Endothelial cell of umbilical vein (primary cell): ENCODE measurements at regions not wholly inside any gene's neighbourhood (a gene's known extent, or its start where the extent isn't known, plus 50 kb on each side); places are given as distances from the start of the nearest gene placed in this dataset.

Experiments used
- BruUV-seq: library from RNA; stranded (reverse); fragments of 400-500 nt; replicated peaks from 2 replicates; lab custom pipeline; 2021; lab: Mats Ljungman, UMichigan
- CTCF ChIA-PET: fragments of 300-600, 350-600 bp; sonication (Branson Sonifier 250); formaldehyde crosslinking; loops from one replicate; lab custom pipeline; 2021; ENCODE audit warnings: antibody characterized with exemption, inconsistent platforms; lab: Charles Lee
- POLR2A ChIA-PET: fragments of 300-600, 350-600 bp; sonication (Branson Sonifier 250); formaldehyde crosslinking; loops from one replicate; lab custom pipeline; 2021; ENCODE audit warnings: antibody characterized with exemption, inconsistent platforms; lab: Charles Lee
- DNase-seq: peaks from one replicate; pipeline ENCODE4 v3.0.0-alpha.2; 2011; ENCODE audit warnings: low read depth, low spot score
- FAIRE-seq: peaks from 2 replicates; lab custom pipeline; 2011; peaks lifted over from hg19 to GRCh38; lab: Jason Lieb, UNC
- H2AFZ ChIP-seq: 2 replicates; pipeline ENCODE4 v1.6.0; 2012; ENCODE audit warnings: low read depth, low read length, control low read depth, inconsistent platforms
- H3K27ac ChIP-seq: 2 replicates; pipeline ENCODE4 v1.5.1; 2011; ENCODE audit warnings: low read depth, mild to moderate bottlenecking, control low read depth, low read length, moderate library complexity; ENCODE audit not compliant: insufficient read depth
- H3K27me3 ChIP-seq, 2 experiments: 2 replicates each; pipeline versions ENCODE4 v1.6.0 to v1.6.1; 2011; ENCODE audit warnings: low read length in 2 of 2, mixed read lengths in 1 of 2; ENCODE audit not compliant: control insufficient read depth in 2 of 2, insufficient read depth in 2 of 2
- H3K36me3 ChIP-seq, 2 experiments: 2 replicates in 1 of 2; 3 replicates in 1 of 2; pipeline ENCODE4 v1.5.1; 2011; ENCODE audit warnings: low read length in 2 of 2, mild to moderate bottlenecking in 1 of 2, moderate library complexity in 1 of 2; ENCODE audit not compliant: control insufficient read depth in 2 of 2, insufficient read depth in 2 of 2; ENCODE audit errors: extremely low read depth in 1 of 2
- H3K4me1 ChIP-seq: 3 replicates; pipeline ENCODE4 v1.5.1; 2011; ENCODE audit warnings: mild to moderate bottlenecking, low read length; ENCODE audit not compliant: control insufficient read depth, insufficient read depth; ENCODE audit errors: extremely low read depth
- H3K4me2 ChIP-seq: 2 replicates; pipeline ENCODE4 v1.6.1; 2011; ENCODE audit warnings: low read length, control low read depth, mixed read lengths; ENCODE audit not compliant: insufficient read depth
- H3K4me3 ChIP-seq, 3 experiments: fragments of 200-600 bp in 1 of 3; sonication (generic), shearing (Covaris generic) in 1 of 3; replicated peaks in 1 of 3; 2 replicates each; pipeline ENCODE4 v1.5.1; 2011 to 2016; ENCODE audit warnings: control low read depth in 3 of 3, low read length in 3 of 3, mild to moderate bottlenecking in 2 of 3, inconsistent platforms in 1 of 3, low read depth in 1 of 3, moderate library complexity in 1 of 3; ENCODE audit not compliant: insufficient read depth in 1 of 3
- H3K79me2 ChIP-seq: 2 replicates; pipeline ENCODE4 v1.6.0; 2012; ENCODE audit warnings: low read length, inconsistent platforms; ENCODE audit not compliant: control insufficient read depth, insufficient read depth
- H3K9ac ChIP-seq: replicated peaks from 2 replicates; pipeline ENCODE3; 2011; ENCODE audit warnings: low read length, control low read depth; ENCODE audit not compliant: insufficient read depth; ENCODE audit errors: extremely low read depth
- H3K9me1 ChIP-seq: replicated peaks from 3 replicates; pipeline ENCODE4 v1.6.0; 2011; ENCODE audit warnings: mild to moderate bottlenecking, low read length; ENCODE audit not compliant: control insufficient read depth, insufficient read depth; ENCODE audit errors: extremely low read depth
- H3K9me3 ChIP-seq: replicated peaks from 2 replicates; pipeline ENCODE4 v1.5.1; 2012; ENCODE audit warnings: low read length, inconsistent platforms; ENCODE audit not compliant: control insufficient read depth, insufficient read depth
- H4K20me1 ChIP-seq: replicated peaks from 2 replicates; pipeline ENCODE3; 2011; ENCODE audit warnings: mild to moderate bottlenecking, low read length; ENCODE audit not compliant: control insufficient read depth, insufficient read depth; ENCODE audit errors: extremely low read depth
- EZH2 ChIP-seq: IDR thresholded peaks from 2 replicates; pipeline ENCODE4 v1.6.1; 2012; ENCODE audit warnings: borderline replicate concordance, low read depth, mild to moderate bottlenecking, moderate library complexity, low read length, inconsistent platforms; ENCODE audit not compliant: severe bottlenecking
- FOS ChIP-seq: IDR thresholded peaks from 2 replicates; pipeline ENCODE4 v1.6.1; 2011; ENCODE audit warnings: mild to moderate bottlenecking, low read length, moderate library complexity, borderline replicate concordance; ENCODE audit not compliant: insufficient read depth
- GATA2 ChIP-seq: IDR thresholded peaks from 2 replicates; pipeline ENCODE4 v1.7.0; 2011; ENCODE audit warnings: low read depth, mild to moderate bottlenecking, moderate library complexity, mixed read lengths, low read length; ENCODE audit not compliant: insufficient read length, insufficient read depth
- JUN ChIP-seq: IDR thresholded peaks from 2 replicates; pipeline ENCODE4 v1.6.1; 2011; ENCODE audit warnings: borderline replicate concordance, low read depth; ENCODE audit not compliant: insufficient read length, insufficient read depth
- MAX ChIP-seq: IDR thresholded peaks from 2 replicates; pipeline ENCODE4 v1.6.1; 2011; ENCODE audit not compliant: insufficient read depth, insufficient read length
- MYC ChIP-seq: IDR thresholded peaks from one replicate; pipeline ENCODE4 v1.6.1; 2011; ENCODE audit warnings: mild to moderate bottlenecking, low read depth, low read length
- POLR2A ChIP-seq: IDR thresholded peaks from 2 replicates; pipeline ENCODE4 v1.6.1; 2012; ENCODE audit warnings: low read depth, mild to moderate bottlenecking, control low read depth, low read length
- POLR2AphosphoS5 ChIP-seq: IDR thresholded peaks from 2 replicates; pipeline ENCODE4 v1.6.1; 2012; ENCODE audit warnings: low read depth, mild to moderate bottlenecking, control low read depth, low read length, moderate library complexity; ENCODE audit not compliant: insufficient read depth
- dilution Hi-C: fragments of 300-500 bp; cut with MboI; formaldehyde crosslinking; loops from one replicate; pipeline ENCODE4 v1.15.0; 2019; ENCODE audit warnings: low sequenced_read_pairs; ENCODE audit not compliant: extremely low pct_ligation_motif_present
- intact Hi-C: fragments of 100-400 bp; cut with micrococcal nuclease; formaldehyde crosslinking; loops from one replicate; pipeline ENCODE4 v1.10.0; 2022
- TF ChIP-seq, protein P1 (sequence below), 2 donors: IDR thresholded peaks; 1 replicate in 1 of 2; 2 replicates in 1 of 2; pipeline ENCODE4 v1.5.1; 2011; ENCODE audit warnings: low read length in 2 of 2, mild to moderate bottlenecking in 2 of 2, moderate library complexity in 2 of 2, control low read depth in 1 of 2, inconsistent platforms in 1 of 2, low read depth in 1 of 2; ENCODE audit not compliant: insufficient read depth in 1 of 2; ENCODE audit errors: extremely low read depth in 1 of 2

DNA sequence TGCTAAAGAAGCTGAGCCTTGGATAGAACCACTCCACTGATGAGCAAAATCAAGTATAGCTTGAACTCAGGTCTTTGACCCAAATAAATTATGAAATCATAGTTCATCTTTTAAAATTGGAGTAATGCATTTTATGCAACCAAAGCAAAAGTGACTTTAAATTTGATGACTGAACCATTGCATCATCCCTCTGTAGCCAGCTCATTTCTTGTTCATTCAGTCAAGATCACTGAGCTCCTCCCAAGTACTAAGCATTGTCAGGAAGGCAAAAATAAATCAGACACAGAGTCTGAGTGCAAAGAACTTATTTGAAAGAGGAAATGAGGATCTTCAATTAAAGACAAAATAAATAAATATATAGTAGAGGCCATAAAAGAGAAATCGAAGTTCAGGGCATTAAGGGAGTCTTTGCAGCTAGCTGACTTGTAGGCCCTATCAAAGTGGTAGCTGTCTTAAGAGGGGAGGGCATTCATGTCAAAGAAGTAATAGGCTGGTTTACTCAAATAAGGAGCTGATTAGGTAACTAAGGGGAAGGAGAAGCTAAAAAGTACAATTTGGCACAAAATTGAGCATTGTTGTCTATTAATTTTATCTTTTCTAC lies 411.8 kb downstream of the MTX2 start:
- dilution Hi-C loops (no loop called here), intact Hi-C loops (no loop called here)
- DNase-seq = no peak
- H3K4me3 ChIP-seq = no peak overlapping the region
- no peak overlapping the region for H3K4me2 ChIP-seq
- no peak overlapping the region for H3K9ac ChIP-seq
- no peak for FAIRE-seq
- BruUV-seq = no TSS peak
- POLR2A ChIA-PET = no interaction called here
- H3K9me3 ChIP-seq = no peaks in the 10 kb centered on the region
- no peaks in the 10 kb centered on the region for H3K4me1 ChIP-seq
- no peaks in the 10 kb centered on the region for H3K9me1 ChIP-seq
- CTCF ChIA-PET = interaction anchor here (0.7 to 2.2 kb wide), 6 partner anchors 8 to 29 kb away, joined by 3 to 12 read pairs (median 4); no protein-coding TSS in a partner anchor
- peaks cover 16 to 17% of the 10 kb centered on the region in 2 experiments for H3K27me3 ChIP-seq
- no peaks in the 10 kb centered on the region for H4K20me1 ChIP-seq
- no peaks in the 10 kb centered on the region for H3K79me2 ChIP-seq
- no peak overlapping the region for H3K27ac ChIP-seq
- H2AFZ ChIP-seq = no peak overlapping the region
- H3K36me3 ChIP-seq = no peaks in the 10 kb centered on the region
- TF ChIP-seq GATA2 = no peak
- TF ChIP-seq POLR2A = no peak
- TF ChIP-seq EZH2 = no peak
- TF ChIP-seq MAX = no peak
- no peak for TF ChIP-seq JUN
- TF ChIP-seq MYC = no peak
- TF ChIP-seq POLR2AphosphoS5 = no peak
- TF ChIP-seq, protein P1, sequence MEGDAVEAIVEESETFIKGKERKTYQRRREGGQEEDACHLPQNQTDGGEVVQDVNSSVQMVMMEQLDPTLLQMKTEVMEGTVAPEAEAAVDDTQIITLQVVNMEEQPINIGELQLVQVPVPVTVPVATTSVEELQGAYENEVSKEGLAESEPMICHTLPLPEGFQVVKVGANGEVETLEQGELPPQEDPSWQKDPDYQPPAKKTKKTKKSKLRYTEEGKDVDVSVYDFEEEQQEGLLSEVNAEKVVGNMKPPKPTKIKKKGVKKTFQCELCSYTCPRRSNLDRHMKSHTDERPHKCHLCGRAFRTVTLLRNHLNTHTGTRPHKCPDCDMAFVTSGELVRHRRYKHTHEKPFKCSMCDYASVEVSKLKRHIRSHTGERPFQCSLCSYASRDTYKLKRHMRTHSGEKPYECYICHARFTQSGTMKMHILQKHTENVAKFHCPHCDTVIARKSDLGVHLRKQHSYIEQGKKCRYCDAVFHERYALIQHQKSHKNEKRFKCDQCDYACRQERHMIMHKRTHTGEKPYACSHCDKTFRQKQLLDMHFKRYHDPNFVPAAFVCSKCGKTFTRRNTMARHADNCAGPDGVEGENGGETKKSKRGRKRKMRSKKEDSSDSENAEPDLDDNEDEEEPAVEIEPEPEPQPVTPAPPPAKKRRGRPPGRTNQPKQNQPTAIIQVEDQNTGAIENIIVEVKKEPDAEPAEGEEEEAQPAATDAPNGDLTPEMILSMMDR (IDR thresholded peaks at IDR 0.05; ENCODE audit: extremely low read depth in 1 of 2, insufficient read depth in 1 of 2, low read depth in 1 of 2, low read length in 2 of 2) = no peak
- TF ChIP-seq FOS = no peak
